OCI-LY7 (cell line): ENCODE measurements at regions not wholly inside any gene's neighbourhood (a gene's known extent, or its start where the extent isn't known, plus 50 kb on each side); places are given as distances from the start of the nearest gene placed in this dataset.

ENCODE experiments used
- EZH2phosphoT487 ChIP-seq: fragments of 200-600 bp; sonication (generic); IDR thresholded peaks from 2 replicates; pipeline ENCODE4 v1.6.1; 2018; ENCODE audit warnings: low read depth, borderline replicate concordance, mild to moderate bottlenecking, mixed run types, antibody characterized with exemption, low read length, moderate library complexity, mixed read lengths
- TF ChIP-seq, protein P1 (sequence below): fragments of 200-600 bp; sonication (generic); conservative IDR thresholded peaks from 2 replicates; pipeline ENCODE4 v1.5.1; 2014; ENCODE audit warnings: mild to moderate bottlenecking, antibody characterized with exemption, low read length, moderate library complexity, mixed read lengths

GRCh38 chr7:79520543-79520942 is 67.1 kb upstream of the MAGI2 start:
- TF ChIP-seq, protein P1, sequence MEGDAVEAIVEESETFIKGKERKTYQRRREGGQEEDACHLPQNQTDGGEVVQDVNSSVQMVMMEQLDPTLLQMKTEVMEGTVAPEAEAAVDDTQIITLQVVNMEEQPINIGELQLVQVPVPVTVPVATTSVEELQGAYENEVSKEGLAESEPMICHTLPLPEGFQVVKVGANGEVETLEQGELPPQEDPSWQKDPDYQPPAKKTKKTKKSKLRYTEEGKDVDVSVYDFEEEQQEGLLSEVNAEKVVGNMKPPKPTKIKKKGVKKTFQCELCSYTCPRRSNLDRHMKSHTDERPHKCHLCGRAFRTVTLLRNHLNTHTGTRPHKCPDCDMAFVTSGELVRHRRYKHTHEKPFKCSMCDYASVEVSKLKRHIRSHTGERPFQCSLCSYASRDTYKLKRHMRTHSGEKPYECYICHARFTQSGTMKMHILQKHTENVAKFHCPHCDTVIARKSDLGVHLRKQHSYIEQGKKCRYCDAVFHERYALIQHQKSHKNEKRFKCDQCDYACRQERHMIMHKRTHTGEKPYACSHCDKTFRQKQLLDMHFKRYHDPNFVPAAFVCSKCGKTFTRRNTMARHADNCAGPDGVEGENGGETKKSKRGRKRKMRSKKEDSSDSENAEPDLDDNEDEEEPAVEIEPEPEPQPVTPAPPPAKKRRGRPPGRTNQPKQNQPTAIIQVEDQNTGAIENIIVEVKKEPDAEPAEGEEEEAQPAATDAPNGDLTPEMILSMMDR = no peak
- no peak for TF ChIP-seq EZH2phosphoT487
